HUES48 (cell line): ENCODE measurements at regions not wholly inside any gene's neighbourhood (a gene's known extent, or its start where the extent isn't known, plus 50 kb on each side); places are given as distances from the start of the nearest gene placed in this dataset.

Experiments
- H3K27ac ChIP-seq: one replicate; pipeline ENCODE4 v1.7.0; 2013; ENCODE audit warnings: low read depth, low read length, inconsistent platforms
- H3K27me3 ChIP-seq: 2 replicates; pipeline ENCODE4 v1.6.1; 2013; ENCODE audit warnings: mild to moderate bottlenecking, low read length; ENCODE audit not compliant: control insufficient read depth, insufficient read depth
- H3K36me3 ChIP-seq: 2 replicates; pipeline ENCODE4 v1.6.1; 2013; ENCODE audit warnings: low read length; ENCODE audit not compliant: control insufficient read depth, insufficient read depth
- H3K4me1 ChIP-seq: 2 replicates; pipeline ENCODE4 v1.6.1; 2013; ENCODE audit warnings: mild to moderate bottlenecking, low read length; ENCODE audit not compliant: control insufficient read depth, insufficient read depth
- H3K4me3 ChIP-seq: 2 replicates; pipeline ENCODE4 v1.5.1; 2013; ENCODE audit warnings: mild to moderate bottlenecking, low read depth, low read length
- H3K9ac ChIP-seq: 2 replicates; pipeline ENCODE4 v1.6.1; 2013; ENCODE audit warnings: mild to moderate bottlenecking, low read depth, low read length, moderate library complexity
- H3K9me3 ChIP-seq: 2 replicates; pipeline ENCODE4 v1.6.1; 2013; ENCODE audit warnings: low read length; ENCODE audit not compliant: control insufficient read depth, insufficient read depth

DNA sequence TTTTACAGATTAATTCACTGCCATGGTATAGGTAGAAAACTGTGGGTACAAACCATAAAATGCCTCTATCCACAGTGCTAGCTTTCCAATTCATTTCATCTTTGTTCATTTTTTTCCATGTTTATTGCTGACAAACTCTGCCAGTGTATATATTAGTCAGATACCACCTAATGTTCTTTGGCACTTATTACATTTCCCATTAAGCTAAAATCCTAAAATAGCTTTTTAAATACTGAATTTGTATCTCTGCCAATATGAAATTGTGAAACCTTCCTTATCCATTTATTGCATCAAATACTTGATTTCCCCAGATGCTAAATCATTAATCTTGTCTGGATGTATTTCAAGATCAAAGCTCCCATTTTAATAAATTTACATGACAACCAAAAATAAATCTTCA, 150.1 kb upstream of the FSCB start:
- Histone ChIP-seq H3K4me3 (no peak overlapping the region), H3K27me3 (no peaks in the 10 kb centered on the region), H3K9me3 (no peaks in the 10 kb centered on the region), H3K27ac (no peak overlapping the region), H3K4me1 (peaks cover 2% of the 10 kb centered on the region; the same call in 1 of the 2 replicates), H3K9ac (no peak overlapping the region), H3K36me3 (no peaks in the 10 kb centered on the region)

- no peak overlapping the region for H3K27ac ChIP-seq
- peaks cover 2% of the 10 kb centered on the region; the same call in 1 of the 2 replicates for H3K4me1 ChIP-seq
- H3K36me3 ChIP-seq = no peaks in the 10 kb centered on the region
These were observed 147.5 kb upstream of the FSCB start for GRCh38 chr14:44654591-44654990.

DNA sequence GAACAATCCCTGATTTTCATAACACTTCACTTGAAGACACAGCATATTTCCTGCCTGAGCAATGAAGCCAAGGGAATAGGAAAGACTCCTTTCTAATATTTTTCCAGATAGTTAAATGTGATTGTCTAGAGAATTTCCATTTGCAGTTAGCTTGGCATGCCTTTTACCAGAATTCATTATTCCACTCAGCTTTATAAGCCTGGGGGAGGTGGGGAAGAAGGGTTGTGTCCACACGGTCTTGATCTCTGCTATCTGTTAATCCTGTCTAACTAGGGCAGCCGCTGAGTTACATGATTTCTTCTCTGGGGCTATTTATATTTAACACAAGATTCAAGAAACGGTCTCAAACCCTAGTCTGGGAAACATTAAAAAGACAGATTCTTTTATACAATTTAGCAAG, 146.6 kb upstream of the FSCB start:
- Histone ChIP-seq H3K4me1 (peaks cover 2% of the 10 kb centered on the region; the same call in 1 of the 2 replicates), H3K36me3 (no peaks in the 10 kb centered on the region), H3K27ac (no peak overlapping the region), H3K9ac (no peak overlapping the region), H3K9me3 (no peaks in the 10 kb centered on the region), H3K27me3 (no peaks in the 10 kb centered on the region), H3K4me3 (no peak overlapping the region)

More at GRCh38 chr14:44654591-44654990, 147.5 kb upstream of the FSCB start:
- no peaks in the 10 kb centered on the region for H3K27me3 ChIP-seq
- H3K9me3 ChIP-seq = no peaks in the 10 kb centered on the region
- H3K4me3 ChIP-seq = no peak overlapping the region
- H3K9ac ChIP-seq = no peak overlapping the region

GRCh38 chr14:44652640-44653039, 145.6 kb upstream of the FSCB start:
- H3K4me3 ChIP-seq = no peak overlapping the region
- H3K36me3 ChIP-seq = no peaks in the 10 kb centered on the region
- no peaks in the 10 kb centered on the region for H3K27me3 ChIP-seq
- H3K4me1 ChIP-seq = peaks cover 2% of the 10 kb centered on the region; the same call in 1 of the 2 replicates
- H3K27ac ChIP-seq = no peak overlapping the region
- no peaks in the 10 kb centered on the region for H3K9me3 ChIP-seq
- no peak overlapping the region for H3K9ac ChIP-seq

DNA sequence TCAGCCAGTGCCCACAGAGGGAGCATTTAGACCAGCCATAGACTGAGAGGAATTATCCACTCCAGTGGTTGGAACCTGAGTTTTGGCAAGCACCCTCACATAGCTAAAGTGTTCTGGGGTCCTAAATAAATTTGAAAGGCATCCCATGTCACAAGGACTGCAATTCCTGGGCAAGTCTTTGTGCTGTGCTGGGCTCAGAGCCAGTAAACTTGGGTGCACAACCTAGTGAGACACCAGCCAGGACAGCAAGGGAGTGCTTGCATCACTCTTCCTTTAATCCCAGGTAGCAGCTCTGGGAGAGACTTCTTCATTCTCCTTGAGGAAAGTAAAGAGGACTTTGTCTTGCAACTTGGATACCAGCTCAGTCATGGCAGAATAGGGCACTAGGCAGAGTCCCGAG, 142.0 kb upstream of the FSCB start:
- H3K4me1 ChIP-seq = no peaks in the 10 kb centered on the region
- no peak overlapping the region for H3K27ac ChIP-seq
- H3K27me3 ChIP-seq = no peaks in the 10 kb centered on the region
- H3K9ac ChIP-seq = no peak overlapping the region
- no peaks in the 10 kb centered on the region for H3K9me3 ChIP-seq
- H3K36me3 ChIP-seq = no peaks in the 10 kb centered on the region
- H3K4me3 ChIP-seq = no peak overlapping the region

GRCh38 chr14:44640416-44640815, 133.3 kb upstream of the FSCB start:
- H3K4me3 ChIP-seq = no peak overlapping the region
- no peaks in the 10 kb centered on the region for H3K9me3 ChIP-seq
- no peaks in the 10 kb centered on the region for H3K36me3 ChIP-seq
- H3K27ac ChIP-seq = no peak overlapping the region
- no peaks in the 10 kb centered on the region for H3K4me1 ChIP-seq
- no peak overlapping the region for H3K9ac ChIP-seq
- no peaks in the 10 kb centered on the region for H3K27me3 ChIP-seq

DNA sequence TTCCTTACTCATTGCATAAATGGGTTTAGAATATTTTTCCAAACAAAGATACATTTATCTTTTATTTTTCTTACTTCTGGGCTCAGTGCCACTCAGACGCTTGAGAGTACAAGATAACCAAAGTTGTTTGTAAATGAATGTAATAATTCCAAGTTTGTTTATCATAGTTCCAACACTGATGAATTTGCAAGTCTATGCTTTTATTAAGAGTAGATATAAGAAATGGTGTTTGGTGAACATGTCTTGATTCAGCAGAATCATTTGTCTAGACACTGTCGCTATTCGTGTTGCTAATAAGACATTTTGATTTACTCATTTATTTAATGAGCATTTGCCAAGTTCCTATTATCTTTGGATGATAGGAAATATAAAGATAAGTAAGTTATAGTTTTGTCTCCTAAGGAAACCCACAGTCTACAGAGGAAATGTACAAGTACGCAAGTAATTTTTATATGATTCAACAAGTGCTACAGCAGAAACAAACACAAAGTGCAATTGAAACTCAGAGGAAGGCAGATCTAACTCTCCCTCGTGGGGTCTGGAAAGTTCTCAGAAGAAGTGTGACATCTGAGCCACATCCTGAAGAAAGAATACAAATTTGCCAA, 132.8 kb upstream of the FSCB start:
- H3K36me3 ChIP-seq = no peaks in the 10 kb centered on the region

DNA sequence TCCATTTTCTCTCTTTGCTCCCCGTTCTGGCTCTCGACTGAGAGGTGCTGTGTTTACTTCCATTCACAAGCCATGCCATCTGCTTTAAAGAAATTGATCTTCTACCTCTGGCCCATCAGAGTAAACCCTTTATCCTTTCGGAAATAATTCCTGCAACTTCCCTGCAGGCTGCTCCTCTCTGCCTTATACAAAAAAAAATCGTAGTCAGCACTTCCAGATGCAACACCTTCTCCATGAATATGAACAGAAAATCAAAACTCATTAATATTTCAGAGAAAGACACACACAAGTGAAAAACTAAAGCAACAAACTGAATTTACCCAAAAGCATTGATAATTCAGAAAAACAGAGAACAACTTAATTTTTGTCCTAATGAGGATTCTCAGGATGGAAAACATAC, 127.6 kb upstream of the FSCB start:
- Histone ChIP-seq H3K9me3 (no peaks in the 10 kb centered on the region), H3K4me1 (no peaks in the 10 kb centered on the region)

More for the DNA sequence above, 132.8 kb upstream of the FSCB start:
- no peaks in the 10 kb centered on the region for H3K27me3 ChIP-seq
- H3K4me3 ChIP-seq = no peak overlapping the region
- H3K9me3 ChIP-seq = no peaks in the 10 kb centered on the region
- H3K9ac ChIP-seq = no peak overlapping the region
- no peak overlapping the region for H3K27ac ChIP-seq
- no peaks in the 10 kb centered on the region for H3K4me1 ChIP-seq

DNA sequence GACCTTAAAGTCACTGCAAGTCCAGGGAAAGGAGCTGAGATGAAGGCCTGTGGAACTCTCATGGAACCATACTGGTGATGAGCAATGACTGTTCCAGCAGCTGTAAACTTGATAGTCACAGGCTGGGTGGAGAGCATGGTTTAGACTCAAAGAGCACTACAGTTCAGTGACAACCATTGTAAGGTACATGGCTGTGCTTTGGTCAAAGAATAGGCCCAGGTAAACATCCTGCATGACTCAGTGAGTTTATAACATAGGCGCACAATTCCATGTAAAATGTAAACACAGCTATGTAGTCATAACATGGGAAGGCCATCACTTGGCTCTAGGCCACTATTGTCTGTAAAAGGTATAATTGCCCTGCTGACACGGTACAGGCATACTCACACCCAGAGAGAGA, 119.3 kb upstream of the FSCB start:
- no peaks in the 10 kb centered on the region for H3K9me3 ChIP-seq
- H3K9ac ChIP-seq = no peak overlapping the region
- H3K4me1 ChIP-seq = no peaks in the 10 kb centered on the region
- no peak overlapping the region for H3K4me3 ChIP-seq
- no peak overlapping the region for H3K27ac ChIP-seq
- no peaks in the 10 kb centered on the region for H3K36me3 ChIP-seq
- no peaks in the 10 kb centered on the region for H3K27me3 ChIP-seq

More for the DNA sequence above, 127.6 kb upstream of the FSCB start:
- H3K4me3 ChIP-seq = no peak overlapping the region
- H3K27me3 ChIP-seq = no peaks in the 10 kb centered on the region
- no peak overlapping the region for H3K9ac ChIP-seq
- H3K27ac ChIP-seq = no peak overlapping the region
- no peaks in the 10 kb centered on the region for H3K36me3 ChIP-seq

GRCh38 chr14:44625098-44625497, 118.0 kb upstream of the FSCB start:
- no peak overlapping the region for H3K27ac ChIP-seq
- no peaks in the 10 kb centered on the region for H3K36me3 ChIP-seq
- no peaks in the 10 kb centered on the region for H3K9me3 ChIP-seq
- no peaks in the 10 kb centered on the region for H3K27me3 ChIP-seq
- H3K4me1 ChIP-seq = no peaks in the 10 kb centered on the region
- no peak overlapping the region for H3K4me3 ChIP-seq
- no peak overlapping the region for H3K9ac ChIP-seq

DNA sequence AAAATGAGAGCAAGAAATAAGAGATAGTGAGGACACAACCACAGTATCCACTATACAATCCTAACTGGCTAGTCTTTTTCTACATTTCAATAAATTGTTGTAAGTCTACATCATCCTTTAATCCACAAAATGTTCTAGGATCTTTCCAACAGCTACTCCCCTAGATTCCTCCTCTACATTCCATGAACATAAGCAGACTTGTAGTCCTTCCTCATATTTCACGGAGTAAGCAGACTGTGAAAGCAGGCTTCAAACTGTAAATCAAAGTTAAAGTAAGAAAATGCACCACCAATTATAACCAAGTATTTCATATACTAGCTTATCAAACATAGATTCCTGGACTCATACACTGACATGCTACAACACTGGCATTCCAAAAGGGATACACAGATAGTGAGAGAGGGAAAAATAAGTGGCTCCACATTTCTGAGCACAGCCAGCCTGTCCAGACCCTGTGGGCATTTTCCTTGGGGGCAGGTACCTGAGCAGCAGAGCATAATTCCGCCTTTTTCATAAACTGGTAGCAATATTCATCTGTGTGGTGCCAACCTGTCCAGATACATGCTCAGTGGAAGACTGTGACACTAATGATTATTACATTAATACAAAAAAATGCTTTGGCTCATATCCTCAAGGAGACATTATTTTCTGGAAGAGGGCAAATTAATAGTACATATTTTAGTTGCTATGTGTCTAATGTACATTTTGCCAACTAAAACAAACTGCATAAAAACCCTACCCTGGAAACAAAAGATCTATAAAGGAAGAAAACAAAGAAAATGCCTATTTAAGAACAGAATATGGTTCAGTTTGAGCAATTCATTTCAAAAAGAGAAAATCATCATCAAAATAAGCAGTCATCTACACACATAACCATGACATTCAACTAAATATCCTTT, 113.3 kb upstream of the FSCB start:
- H3K27ac ChIP-seq = no peak overlapping the region
- H3K4me1 ChIP-seq = no peaks in the 10 kb centered on the region
- no peak overlapping the region for H3K9ac ChIP-seq
- no peaks in the 10 kb centered on the region for H3K36me3 ChIP-seq
- H3K27me3 ChIP-seq = no peaks in the 10 kb centered on the region
- no peak overlapping the region for H3K4me3 ChIP-seq
- H3K9me3 ChIP-seq = no peaks in the 10 kb centered on the region
